GM12878 (cell line): ENCODE measurements at regions not wholly inside any gene's neighbourhood (a gene's known extent, or its start where the extent isn't known, plus 50 kb on each side); places are given as distances from the start of the nearest gene placed in this dataset.

Experiments
- ASH2L ChIP-seq: fragments of 300-600, 200-600 bp; sonication (generic); IDR thresholded peaks from 2 replicates; pipeline ENCODE4 v1.6.1; 2017; ENCODE audit warnings: low read depth, mild to moderate bottlenecking, borderline replicate concordance
- CEBPB ChIP-seq, 2 experiments: fragments of 150-350 bp in 1 of 2; IDR thresholded peaks; 2 replicates each; pipeline ENCODE4 v1.6.1; 2012 to 2014; ENCODE audit warnings: low read depth in 2 of 2, low read length in 2 of 2, borderline replicate concordance in 1 of 2, inconsistent platforms in 1 of 2
- EP300 ChIP-seq, 2 experiments: fragments of 150-350 bp in 1 of 2; IDR thresholded peaks; 2 replicates each; pipeline ENCODE4 v1.6.1; 2011 to 2012; ENCODE audit warnings: low read depth in 2 of 2, low read length in 2 of 2, borderline replicate concordance in 1 of 2, improper control_type of control experiment in 1 of 2, inconsistent platforms in 1 of 2; ENCODE audit not compliant: control insufficient read depth in 1 of 2
- HDAC2 ChIP-seq: fragments of 200-600 bp; sonication (generic); IDR thresholded peaks from 2 replicates; pipeline ENCODE4 v1.6.1; 2017
- MYB ChIP-seq: fragments of 150-350 bp; IDR thresholded peaks from 2 replicates; pipeline ENCODE4 v1.6.1; 2014; ENCODE audit warnings: mild to moderate bottlenecking, low read depth, low read length, borderline replicate concordance
- NR2C2 ChIP-seq: IDR thresholded peaks from 2 replicates; pipeline ENCODE4 v1.6.1; 2011; ENCODE audit warnings: borderline replicate concordance, low read depth; ENCODE audit not compliant: control insufficient read depth, insufficient read length
- POLR2A ChIP-seq: IDR thresholded peaks from 2 replicates; pipeline ENCODE4 v1.6.1; 2011; ENCODE audit warnings: low read depth, mild to moderate bottlenecking, low read length
- ZNF274 ChIP-seq: IDR thresholded peaks from one replicate; pipeline ENCODE4 v1.8.0; 2011; ENCODE audit not compliant: insufficient read length, insufficient read depth
- TF ChIP-seq, protein P1 (sequence below), 3 experiments: IDR thresholded peaks in 2 of 3; conservative IDR thresholded peaks in 1 of 3; 2 replicates each; pipeline ENCODE4 v1.5.1; 2011; ENCODE audit warnings: low read depth in 3 of 3, low read length in 3 of 3, mild to moderate bottlenecking in 3 of 3, control low read depth in 2 of 3, moderate library complexity in 2 of 3, inconsistent platforms in 1 of 3, mixed read lengths in 1 of 3; ENCODE audit not compliant: control insufficient read depth in 2 of 3, insufficient read depth in 1 of 3; ENCODE audit errors: extremely low read depth in 1 of 3
- TF ChIP-seq, protein P2 (sequence below): IDR thresholded peaks from 2 replicates; pipeline ENCODE4 v1.6.1; 2011; ENCODE audit warnings: low read depth, low read length, improper control_type of control experiment, borderline replicate concordance
- TF ChIP-seq, protein P3 (sequence below): IDR thresholded peaks from 2 replicates; pipeline ENCODE4 v1.6.1; 2011; ENCODE audit warnings: borderline replicate concordance, low read depth, mild to moderate bottlenecking, moderate library complexity, low read length; ENCODE audit not compliant: insufficient read depth, poor library complexity, severe bottlenecking
- TF ChIP-seq, protein P4 (sequence below): IDR thresholded peaks from 2 replicates; pipeline ENCODE4 v1.6.1; 2012; ENCODE audit warnings: mild to moderate bottlenecking, low read depth, low read length

DNA sequence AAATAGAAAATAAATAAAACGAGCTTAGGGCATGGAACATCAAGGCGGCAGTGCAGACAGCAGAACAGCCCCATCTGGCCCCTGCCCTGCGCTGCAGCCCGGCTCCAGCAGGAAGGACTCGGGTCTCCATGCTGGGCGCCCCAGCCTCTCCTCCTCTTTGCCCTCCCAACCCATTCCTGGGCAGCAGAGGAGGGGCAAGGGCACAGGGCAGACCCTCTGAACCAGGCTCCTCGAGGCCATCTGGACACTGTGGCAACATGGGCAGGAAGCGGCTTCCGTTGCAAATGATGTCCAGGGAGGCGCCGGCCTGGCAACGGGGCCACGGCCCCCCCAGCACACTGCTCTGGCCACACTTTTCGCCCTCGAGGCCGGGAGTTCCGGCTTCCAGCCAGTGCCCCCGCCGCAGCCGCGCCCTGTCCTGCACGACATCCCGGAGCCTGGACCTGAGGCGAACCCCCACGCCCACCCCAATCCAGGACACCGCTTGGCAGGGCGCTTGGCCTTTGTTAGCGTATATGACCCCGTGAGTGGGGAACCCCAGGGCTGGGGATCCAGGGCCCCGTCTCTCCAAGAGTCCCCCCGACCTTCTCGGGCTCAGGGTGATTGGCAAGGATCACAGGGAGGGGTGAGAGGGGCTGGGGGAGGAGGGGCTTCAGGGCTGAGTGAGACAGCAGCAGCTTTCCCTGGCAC, 192.1 kb downstream of the IGLL1 start:
- TF ChIP-seq, protein P1, sequence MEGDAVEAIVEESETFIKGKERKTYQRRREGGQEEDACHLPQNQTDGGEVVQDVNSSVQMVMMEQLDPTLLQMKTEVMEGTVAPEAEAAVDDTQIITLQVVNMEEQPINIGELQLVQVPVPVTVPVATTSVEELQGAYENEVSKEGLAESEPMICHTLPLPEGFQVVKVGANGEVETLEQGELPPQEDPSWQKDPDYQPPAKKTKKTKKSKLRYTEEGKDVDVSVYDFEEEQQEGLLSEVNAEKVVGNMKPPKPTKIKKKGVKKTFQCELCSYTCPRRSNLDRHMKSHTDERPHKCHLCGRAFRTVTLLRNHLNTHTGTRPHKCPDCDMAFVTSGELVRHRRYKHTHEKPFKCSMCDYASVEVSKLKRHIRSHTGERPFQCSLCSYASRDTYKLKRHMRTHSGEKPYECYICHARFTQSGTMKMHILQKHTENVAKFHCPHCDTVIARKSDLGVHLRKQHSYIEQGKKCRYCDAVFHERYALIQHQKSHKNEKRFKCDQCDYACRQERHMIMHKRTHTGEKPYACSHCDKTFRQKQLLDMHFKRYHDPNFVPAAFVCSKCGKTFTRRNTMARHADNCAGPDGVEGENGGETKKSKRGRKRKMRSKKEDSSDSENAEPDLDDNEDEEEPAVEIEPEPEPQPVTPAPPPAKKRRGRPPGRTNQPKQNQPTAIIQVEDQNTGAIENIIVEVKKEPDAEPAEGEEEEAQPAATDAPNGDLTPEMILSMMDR (IDR thresholded peaks at IDR 0.05 in 2 of 3, conservative IDR thresholded peaks at IDR 0.05 in 1 of 3; ENCODE audit: control insufficient read depth in 2 of 3, extremely low read depth in 1 of 3, insufficient read depth in 1 of 3, low read depth in 3 of 3, low read length in 3 of 3): no peak
- TF ChIP-seq EP300 (IDR thresholded peaks at IDR 0.05; ENCODE audit: borderline replicate concordance in 1 of 2, control insufficient read depth in 1 of 2, low read depth in 2 of 2, low read length in 2 of 2) (no peak), NR2C2 (no peak), ASH2L (no peak), POLR2A (no peak), HDAC2 (no peak), ZNF274 (no peak), CEBPB (IDR thresholded peaks at IDR 0.05; ENCODE audit: borderline replicate concordance in 1 of 2, low read depth in 2 of 2, low read length in 2 of 2) (no peak), MYB (no peak)
- TF ChIP-seq, protein P2, sequence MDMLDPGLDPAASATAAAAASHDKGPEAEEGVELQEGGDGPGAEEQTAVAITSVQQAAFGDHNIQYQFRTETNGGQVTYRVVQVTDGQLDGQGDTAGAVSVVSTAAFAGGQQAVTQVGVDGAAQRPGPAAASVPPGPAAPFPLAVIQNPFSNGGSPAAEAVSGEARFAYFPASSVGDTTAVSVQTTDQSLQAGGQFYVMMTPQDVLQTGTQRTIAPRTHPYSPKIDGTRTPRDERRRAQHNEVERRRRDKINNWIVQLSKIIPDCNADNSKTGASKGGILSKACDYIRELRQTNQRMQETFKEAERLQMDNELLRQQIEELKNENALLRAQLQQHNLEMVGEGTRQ: no peak
- TF ChIP-seq, protein P3, sequence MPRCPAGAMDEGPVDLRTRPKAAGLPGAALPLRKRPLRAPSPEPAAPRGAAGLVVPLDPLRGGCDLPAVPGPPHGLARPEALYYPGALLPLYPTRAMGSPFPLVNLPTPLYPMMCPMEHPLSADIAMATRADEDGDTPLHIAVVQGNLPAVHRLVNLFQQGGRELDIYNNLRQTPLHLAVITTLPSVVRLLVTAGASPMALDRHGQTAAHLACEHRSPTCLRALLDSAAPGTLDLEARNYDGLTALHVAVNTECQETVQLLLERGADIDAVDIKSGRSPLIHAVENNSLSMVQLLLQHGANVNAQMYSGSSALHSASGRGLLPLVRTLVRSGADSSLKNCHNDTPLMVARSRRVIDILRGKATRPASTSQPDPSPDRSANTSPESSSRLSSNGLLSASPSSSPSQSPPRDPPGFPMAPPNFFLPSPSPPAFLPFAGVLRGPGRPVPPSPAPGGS: no peak
- TF ChIP-seq, protein P4, sequence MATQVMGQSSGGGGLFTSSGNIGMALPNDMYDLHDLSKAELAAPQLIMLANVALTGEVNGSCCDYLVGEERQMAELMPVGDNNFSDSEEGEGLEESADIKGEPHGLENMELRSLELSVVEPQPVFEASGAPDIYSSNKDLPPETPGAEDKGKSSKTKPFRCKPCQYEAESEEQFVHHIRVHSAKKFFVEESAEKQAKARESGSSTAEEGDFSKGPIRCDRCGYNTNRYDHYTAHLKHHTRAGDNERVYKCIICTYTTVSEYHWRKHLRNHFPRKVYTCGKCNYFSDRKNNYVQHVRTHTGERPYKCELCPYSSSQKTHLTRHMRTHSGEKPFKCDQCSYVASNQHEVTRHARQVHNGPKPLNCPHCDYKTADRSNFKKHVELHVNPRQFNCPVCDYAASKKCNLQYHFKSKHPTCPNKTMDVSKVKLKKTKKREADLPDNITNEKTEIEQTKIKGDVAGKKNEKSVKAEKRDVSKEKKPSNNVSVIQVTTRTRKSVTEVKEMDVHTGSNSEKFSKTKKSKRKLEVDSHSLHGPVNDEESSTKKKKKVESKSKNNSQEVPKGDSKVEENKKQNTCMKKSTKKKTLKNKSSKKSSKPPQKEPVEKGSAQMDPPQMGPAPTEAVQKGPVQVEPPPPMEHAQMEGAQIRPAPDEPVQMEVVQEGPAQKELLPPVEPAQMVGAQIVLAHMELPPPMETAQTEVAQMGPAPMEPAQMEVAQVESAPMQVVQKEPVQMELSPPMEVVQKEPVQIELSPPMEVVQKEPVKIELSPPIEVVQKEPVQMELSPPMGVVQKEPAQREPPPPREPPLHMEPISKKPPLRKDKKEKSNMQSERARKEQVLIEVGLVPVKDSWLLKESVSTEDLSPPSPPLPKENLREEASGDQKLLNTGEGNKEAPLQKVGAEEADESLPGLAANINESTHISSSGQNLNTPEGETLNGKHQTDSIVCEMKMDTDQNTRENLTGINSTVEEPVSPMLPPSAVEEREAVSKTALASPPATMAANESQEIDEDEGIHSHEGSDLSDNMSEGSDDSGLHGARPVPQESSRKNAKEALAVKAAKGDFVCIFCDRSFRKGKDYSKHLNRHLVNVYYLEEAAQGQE: no peak
